GM19438 (cell line): ENCODE measurements at regions not wholly inside any gene's neighbourhood (a gene's known extent, or its start where the extent isn't known, plus 50 kb on each side); places are given as distances from the start of the nearest gene placed in this dataset.

ENCODE experiments used
- ATAC-seq: cut with Tn5 transposase; IDR thresholded peaks from one replicate; pipeline ENCODE4 v1.9.1; 2021; ENCODE audit warnings: low read depth; ENCODE audit not compliant: unreplicated experiment

DNA sequence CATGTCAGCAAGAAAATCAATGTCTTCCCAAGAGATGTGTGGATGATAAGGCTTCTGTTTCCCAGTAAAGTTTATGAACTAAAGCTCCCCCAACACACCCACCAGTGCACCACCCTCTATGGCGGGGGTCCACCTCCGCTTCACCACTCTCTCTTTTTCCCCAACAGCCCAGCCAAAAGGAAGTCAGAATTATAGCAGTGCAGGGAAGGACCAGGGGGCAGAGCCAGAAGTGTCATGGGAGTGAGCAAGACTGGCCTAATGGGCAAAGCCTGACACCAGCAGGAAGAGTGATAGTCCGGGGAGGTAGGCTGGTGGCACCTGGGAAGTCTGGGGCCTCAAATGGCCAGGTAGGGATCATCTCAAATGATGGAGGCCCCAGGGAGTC, 167.7 kb downstream of the ZFP36L2 start:
- no peak for ATAC-seq

DNA sequence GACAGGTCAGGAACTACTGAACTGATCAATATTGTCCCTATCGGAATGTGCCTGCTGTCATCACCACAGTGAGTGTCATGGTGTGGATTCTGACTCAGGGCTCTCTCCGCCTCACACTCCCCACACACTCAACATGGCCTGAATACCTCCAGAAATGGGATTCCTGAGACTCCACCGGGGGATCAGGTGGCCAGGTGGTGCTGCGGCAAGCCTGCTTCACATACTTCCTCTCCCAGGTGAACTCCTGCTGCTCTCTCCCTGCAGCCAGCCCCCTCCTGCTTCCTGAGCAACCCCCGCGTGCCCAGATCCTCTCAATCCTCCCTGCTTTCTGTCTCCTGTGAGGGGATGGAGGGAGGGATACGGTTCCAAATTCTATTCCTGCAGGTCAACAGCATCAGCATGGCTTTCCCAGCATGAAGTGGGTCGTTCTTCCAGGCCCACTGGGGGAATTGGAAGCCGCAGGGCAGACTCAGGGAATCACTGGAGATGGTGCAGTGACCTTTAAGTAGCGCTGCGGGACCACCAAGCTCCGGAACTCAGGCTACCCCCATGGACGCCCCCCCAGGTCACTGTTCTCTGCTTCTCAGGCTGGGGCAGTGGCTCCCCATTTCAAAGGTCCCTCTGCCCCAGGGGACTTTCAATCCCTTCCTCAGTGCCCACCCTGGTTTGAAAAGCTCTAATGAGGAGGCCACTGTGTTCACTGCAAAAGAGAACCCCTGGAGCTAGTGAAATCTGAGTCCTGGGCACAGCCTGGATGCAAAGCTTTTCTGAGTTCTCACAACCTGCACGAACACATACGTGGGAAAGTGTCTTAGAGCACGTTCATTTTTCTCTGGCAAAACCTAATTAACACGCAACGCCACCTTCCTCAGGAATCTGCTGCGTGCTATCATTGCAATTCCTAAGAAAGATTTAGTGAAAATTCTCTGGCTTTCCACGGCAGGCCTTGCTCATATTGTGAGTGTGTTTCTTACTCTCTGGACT, 168.4 kb downstream of the ZFP36L2 start:
- no peak for ATAC-seq

DNA sequence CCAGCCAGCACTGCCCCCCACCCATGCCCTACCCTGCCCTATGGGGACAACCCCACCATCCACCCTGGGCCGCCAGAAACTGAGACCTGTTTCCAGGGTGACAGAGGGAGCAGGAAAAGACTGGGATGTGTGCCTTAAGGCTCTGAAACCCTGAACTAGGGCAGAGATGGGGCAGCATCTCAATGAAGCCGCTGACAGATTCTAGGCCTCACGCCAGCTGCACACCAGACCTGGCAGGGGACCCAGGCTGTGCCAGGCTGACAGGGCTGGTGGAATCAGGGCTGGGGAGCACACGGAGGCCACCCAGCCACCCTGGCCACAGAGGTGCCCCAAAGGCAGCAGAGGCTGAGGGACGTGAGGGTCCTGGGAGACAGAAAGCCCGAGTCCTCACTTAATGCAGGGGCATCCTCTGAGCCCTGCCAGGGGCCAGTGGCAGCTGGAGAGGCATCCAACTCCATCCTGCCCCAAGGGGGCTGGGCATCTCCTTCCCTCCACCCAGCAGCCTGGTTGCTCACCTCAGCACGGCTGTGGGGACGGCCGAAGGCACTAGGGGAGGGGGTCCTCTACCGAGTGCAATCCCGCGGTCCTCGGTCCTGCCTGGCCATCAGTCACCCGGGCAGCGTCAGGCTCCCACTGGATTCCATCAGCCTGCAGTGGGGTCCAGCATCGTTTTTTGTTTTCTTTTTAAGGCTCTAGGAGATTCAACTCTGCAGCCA, 169.2 kb downstream of the ZFP36L2 start:
- ATAC-seq, result no peak

DNA sequence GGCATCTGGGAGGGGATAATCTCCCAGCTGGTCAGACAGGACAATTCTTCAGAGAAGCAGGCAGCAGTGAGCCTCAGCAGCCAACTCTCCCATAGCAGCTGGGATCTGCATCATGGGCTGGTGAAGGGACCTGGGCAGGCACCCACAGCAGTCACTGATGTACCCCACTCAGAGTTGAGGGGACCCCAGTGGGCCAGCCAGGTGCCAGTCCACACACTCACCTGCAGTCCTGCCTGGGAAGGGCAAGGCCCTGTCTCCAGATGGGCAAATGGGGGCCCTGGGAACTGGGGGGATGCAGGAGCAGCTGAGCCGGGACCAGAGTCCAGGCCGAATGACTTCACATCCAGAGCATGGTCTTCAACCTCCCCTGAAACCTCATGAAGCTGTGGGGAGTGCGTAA, 170.4 kb downstream of the ZFP36L2 start:
- ATAC-seq, result no peak

DNA sequence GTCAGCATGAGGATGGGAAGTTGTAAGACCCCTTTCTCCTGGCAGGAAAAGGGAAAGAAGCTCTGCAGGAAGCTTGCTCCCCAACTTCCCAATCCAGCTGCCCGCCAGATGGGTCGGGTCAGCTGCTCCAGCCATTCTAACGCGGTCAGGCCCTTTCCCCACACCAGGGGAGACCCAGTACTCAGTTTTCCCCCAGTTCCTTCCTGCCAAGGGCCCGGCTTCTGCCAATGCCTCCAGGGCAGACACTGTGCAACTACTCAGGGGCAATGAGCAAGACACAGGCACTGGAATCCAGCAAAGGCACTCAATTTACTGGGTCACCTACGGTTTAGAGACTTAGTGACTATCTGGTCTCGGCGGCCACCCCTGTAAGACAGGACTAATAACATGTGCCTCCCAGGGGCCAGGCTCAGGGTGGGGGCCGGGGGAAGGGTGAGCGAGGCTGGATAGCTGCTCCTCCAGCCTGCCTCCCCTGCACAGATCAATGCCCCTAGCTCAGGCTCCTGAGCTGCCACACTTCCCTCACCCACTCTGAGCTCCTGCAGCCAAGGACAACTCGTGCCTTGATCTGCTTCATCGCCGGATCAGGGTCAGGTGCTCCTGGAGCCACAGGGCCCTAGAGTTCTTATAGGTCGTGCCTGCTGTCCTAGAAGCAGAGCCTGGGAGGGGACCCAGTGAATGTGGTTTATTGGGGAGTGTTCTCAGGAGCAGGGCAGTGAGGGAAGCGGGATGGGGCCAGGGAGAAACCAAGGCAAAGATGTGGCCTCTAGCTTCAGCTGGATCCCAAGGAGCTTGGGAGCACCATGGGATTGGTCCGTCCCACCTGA, 171.1 kb downstream of the ZFP36L2 start:
- ATAC-seq, result no peak

DNA sequence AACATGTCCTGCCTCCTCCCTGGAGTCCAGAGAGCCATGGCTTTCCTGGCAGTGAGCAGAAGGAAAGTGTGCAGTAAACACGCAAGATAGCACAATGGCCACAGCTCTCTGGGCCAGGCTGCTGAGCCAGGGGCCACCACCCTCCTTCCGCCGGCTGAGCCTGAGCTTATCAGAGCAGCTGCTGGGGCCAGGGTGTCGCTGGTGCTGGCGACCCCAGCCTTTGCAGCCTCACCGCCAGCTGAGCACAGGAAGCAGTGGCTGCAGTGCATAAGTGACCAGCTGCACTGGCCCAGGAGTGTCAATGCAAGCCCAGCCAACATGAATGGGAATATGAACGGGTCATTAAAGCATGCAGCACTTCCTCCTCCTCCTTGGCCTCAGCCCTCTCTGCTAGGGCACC, 172.0 kb downstream of the ZFP36L2 start:
- ATAC-seq, result no peak

DNA sequence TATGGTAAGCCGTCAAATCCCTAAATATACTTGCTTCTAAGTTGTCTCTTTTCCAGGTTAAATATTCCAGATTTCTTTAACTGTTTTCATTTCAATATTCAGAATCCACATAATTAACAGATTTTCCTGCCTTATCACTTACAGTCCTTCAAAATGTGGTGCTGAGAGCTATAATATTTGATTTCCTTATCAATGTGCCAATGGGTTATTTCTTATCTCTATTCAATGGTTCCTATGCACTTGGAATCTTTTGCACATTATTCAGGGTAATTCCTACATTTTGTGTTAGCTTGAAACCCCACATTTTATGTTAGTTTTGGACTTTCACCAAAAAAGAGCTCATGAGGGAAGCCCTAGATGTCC, 173.5 kb downstream of the ZFP36L2 start:
- ATAC-seq, result no peak

DNA sequence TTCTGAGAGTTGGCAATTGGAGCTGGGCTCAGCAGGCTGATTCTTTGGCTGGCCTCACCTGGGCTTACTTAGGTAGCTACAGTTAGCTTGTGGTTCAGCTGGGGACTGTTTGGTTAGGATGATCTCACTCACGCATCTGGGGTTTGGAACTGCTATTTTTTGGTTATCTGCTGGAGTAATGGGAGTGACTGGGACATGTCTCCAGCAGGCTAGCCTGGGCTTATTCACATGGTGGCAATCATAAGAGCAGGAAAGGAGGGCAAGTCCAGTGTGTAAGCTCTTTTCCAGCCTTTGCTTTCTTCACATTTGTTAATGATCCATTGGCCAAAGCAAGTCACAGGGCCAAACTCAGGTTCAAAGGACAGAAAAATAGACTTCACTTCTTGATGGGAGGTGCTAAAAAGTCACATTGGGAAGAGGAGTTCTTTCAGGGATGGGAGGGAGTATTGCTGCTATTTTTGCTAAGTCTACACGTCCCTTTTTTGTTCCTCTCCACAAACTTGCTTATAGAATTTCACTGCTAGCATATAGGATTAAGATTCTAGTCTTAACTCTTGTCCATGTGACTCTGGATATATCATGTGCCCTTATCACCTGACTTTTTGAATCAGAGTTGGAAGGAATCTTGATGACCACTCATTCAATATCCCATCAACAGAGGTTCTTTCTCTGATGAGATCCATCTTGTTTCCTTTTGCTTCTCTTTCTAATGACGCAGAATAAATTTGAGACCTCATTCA, 174.0 kb downstream of the ZFP36L2 start:
- no peak for ATAC-seq

DNA sequence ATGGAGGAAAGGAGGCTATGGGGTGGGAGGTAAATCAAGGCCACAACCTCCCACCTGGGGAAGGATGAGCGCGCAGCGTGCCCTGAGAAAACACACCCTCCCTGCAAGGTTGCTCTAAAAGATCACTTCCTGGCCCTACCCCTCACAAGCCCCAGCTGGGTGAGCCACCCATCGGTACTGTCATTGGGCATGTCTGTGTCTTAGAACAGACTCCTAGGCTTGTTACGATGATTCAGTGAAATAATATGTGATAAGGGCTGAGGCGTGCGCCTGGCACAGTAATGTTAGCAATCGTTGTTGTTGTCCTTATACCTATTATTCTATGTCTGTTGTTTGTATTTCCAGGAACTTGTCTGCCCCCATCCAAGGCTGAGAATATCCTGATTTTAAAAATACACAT, 175.1 kb downstream of the ZFP36L2 start:
- ATAC-seq, result no peak

DNA sequence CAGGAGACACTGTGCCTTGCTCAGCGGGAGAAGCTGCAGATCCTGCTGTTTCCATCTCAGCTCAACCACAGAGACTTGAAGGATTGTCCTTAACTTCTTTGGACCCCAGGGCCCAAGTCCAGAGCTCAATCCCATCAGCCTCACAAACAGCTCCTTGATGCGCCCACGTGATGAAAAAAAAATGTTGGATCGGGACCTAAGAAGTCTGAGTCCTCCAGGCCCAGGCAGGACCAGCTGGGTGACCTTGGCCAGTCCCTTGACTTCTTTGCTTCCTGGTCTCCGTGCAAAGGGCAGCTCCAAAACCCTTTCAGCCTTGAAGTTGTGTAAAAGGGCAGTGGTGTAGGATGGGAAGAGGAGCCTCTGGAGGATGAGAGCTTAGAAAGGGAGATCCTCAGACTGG, 175.5 kb downstream of the ZFP36L2 start:
- ATAC-seq, result no peak

DNA sequence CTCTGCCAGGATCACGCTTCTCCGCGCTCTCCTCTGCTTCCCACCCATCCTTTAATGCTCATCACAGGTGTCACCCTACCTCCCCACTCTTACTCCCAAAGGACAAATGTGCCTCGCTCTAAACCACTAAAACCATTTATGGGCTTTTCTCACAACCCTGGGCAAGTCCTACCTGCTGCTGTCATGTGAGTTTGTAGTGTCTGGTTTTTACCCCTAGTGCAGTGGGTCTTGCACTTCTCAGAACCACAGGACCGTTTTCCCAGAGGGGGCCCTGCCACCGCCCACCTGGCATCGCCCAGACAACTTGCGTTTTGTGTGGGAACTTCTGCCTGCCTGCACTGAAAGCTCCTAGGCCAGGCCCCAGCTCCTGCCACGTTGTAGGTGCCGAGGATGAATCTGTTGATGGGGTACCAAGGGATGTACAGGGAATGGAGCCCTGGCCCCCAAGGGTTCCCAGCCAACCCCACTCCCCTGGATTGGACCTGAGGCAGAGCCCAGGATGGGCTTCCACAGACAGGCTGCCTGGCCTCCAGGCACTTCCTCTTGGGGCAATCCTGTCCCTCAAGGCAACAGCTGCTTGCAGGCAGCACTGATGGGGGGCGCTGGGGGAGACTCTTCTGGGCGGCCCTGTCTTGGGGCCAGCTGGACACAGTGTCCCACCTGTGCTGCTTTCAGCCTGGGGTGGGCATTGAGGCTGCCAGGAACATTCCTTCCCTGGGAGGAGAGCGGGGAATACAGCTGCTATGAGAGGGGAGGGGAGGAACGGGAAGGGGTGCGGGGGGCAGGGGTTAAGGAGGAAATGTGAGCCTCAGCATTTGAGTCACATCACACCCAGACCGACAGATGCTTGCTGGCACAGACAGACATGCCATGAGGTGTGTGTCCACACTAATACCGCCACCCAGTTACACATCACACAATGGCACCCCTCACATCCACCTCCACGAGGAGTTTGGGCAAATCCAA, 176.3 kb downstream of the ZFP36L2 start:
- no peak for ATAC-seq

DNA sequence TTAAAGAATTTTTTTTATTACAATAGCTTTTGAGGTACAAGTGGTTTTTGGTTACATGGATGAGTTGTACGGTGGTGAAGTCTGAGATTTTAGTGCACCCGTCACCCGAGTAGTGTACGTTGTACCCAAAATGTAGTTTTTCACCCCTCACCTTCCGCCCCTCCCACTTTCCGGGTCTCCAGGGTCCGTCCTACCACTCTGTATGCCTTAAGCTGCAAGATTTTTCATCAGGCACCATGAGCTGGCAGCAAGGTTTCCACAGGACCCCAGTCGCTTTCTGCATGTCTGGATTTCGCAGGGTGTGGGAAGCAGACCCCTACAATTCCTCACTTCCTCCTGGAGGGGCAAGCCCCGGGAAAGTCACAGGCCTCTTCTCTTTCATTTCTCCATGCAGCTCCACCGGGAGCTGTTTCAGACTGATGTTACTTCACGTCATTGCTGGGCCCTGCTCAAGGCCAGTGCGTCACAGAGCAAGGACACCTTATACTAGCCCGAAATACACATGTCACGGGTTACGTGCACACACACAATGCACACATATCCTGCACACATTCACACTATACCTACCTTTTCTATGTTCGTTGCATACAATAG, 179.1 kb downstream of the ZFP36L2 start:
- ATAC-seq, result no peak

DNA sequence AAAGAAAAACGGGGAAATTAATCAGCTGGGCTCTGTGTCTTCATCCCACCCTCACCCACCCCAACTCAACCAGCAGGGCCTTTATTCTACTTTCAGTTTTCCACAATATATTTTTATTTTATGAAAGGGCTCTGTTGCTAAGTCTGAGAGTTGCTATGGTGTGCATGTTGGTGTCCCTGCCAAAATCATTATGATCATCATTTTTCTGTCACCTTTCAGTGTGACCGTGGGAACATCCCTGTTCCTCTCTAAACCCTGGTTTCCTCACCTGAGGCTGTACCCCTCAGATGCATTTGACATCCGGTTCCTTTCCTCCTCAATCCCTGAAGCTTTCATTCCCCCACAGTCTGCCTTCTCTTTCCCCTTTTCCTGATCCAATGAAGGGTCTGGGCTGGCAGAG, 180.5 kb downstream of the ZFP36L2 start:
- ATAC-seq, result no peak

DNA sequence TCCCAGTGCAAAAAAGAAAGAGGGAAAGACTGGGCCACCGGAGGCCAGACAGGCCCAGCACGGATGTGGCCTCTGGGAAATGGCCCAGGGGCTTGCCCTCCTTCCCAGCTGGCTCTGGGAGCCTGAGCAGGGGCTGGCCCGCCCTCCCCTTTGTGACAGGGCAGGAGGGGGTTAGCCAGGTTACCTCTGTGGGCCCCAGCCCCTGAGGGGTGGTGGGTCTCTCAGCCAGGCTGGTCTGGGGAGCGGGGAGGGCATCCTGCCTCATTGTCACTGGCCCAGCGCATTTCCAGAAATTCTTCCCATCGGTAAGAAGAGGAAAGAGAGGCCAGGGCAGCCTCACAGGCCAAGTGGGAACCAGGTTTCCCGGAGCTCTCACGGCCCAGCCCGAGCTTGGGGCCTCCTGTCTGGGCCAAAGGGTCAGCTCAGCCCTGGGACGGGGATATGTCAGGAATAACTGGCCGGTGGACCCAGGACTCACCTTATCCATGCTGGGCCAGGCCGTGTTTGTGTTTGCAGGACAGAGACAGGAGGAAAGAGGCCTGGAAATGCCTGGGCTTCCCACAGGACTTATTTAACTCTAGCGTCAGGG, 182.2 kb downstream of the ZFP36L2 start:
- ATAC-seq, result no peak

DNA sequence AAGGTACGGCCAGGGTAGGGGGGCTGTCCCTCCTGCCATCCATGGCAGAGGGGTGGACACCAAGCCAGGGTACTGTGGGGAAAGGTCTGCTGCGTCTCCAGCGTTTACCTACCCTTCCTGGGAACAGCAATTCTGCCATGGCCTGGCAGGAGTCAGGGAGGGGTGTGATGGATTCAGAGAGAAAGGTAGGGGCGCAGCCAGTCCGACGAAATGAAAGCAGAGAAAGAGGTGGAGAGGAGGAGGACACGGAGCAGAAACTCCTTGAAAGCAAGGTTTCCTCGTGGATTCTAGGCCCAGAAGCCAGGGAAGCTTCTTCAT, 182.9 kb downstream of the ZFP36L2 start:
- no peak for ATAC-seq

DNA sequence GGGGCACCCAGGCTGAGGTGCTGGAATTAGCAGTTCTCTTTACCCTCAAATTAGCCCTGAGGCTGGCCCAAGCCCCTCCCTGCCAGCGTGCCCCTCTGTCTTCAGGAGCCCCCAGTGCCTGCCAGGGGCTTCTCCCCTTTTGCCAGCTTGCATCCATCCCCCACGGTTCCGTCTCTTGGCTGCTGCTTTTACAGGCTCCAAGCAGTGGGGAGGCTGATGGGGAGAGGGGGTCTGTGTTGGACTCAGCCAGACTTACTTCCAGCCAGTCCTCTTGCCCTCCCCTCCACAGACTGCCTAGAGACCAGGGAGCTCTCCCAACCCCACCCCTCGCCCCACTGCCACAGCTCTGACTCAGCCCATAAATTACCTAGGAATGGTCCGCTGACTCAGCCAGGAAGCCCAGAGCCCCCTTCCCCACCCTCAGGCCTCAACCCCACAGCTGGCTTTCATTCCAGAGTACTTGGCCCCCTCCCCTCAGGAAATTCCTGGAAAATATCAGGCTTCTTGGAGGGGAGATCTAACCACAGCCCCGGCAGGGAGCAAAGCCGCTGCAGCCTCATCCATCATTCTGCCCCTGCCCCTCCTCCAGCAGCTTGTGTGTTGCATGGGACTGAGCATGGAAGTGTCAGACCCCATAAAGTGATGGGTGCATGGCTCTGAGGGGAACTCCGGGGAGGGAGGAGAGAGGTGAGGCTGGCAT, 184.6 kb downstream of the ZFP36L2 start:
- ATAC-seq, result no peak

DNA sequence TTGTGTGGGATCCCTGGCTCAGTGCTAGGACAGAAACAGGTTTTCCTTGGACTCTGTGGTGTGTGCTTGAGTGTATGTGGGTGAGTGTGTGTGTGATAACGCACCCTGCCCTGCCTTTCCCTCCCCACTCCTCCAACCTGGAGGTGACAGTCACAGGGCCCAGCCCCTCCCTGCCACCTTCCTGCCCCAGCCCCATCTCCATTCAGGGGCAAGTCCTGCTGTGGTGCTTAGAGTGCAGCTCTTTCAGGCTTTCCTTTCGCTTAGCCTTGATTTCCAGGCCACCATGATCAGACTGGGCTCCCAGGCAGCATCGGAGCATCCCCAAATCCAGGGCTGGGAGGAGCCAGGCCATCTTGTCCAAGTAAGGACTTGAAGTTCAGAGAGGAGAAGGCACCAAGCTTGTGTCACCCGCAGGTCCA, 185.2 kb downstream of the ZFP36L2 start:
- no peak for ATAC-seq
